ENCODE measurements at regions not wholly inside any gene's neighbourhood (a gene's known extent, or its start where the extent isn't known, plus 50 kb on each side); places are given as distances from the start of the nearest gene placed in this dataset.

GRCh38 chr3:181189556-181189955, 200.0 kb upstream of the DNAJC19 start:
- TF ChIP-seq CTCF (IDR thresholded peaks at IDR 0.05; ENCODE audit: borderline replicate concordance, extremely low read depth, low read length, poor library complexity, severe bottlenecking) (no peak), EZH2 (IDR thresholded peaks at IDR 0.05; ENCODE audit: borderline replicate concordance, low read depth, low read length, severe bottlenecking) (no peak)
